Esophagus muscularis mucosa (tissue), 3 donors: ENCODE measurements at regions not wholly inside any gene's neighbourhood (a gene's known extent, or its start where the extent isn't known, plus 50 kb on each side); places are given as distances from the start of the nearest gene placed in this dataset.

Experiments
- CTCF ChIP-seq, 3 experiments: fragments of 200-600 bp in 2 of 3; fragments of 450-650 bp in 1 of 3; sonication (generic) in 2 of 3; IDR thresholded peaks; one replicate each; pipeline ENCODE4 v1.5.1; 2017 to 2019; ENCODE audit warnings: antibody characterized with exemption in 3 of 3, mild to moderate bottlenecking in 2 of 3, moderate library complexity in 1 of 3
- POLR2A ChIP-seq: fragments of 450-650 bp; IDR thresholded peaks from one replicate; pipeline ENCODE4 v1.6.1; 2017; ENCODE audit warnings: antibody characterized with exemption, moderate library complexity, mild to moderate bottlenecking, low read depth
- POLR2AphosphoS5 ChIP-seq, 2 donors: sonication (generic); formaldehyde crosslinking; IDR thresholded peaks; one replicate each; pipeline ENCODE4 v1.6.1; 2017; ENCODE audit warnings: antibody characterized with exemption in 2 of 2

DNA sequence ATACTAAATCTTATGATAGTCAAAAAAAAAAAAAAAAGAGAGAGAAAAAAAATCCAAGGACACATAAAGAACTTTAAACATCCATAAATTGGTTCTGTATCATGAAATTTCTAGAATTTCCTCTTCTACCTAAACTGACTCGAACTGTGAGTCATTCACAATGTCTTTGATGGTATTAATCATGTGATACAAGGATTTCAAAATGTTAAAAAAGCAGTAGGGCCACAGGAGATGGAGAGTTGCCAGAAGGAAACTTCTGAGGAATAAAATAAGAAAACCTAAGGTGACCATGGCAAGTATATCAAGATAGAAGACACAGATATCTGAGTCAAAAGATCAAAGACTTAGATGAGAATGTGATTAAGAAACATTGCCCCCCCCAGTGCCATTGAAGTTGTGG is 1320.9 kb upstream of the FLRT2 start:
- TF ChIP-seq CTCF (IDR thresholded peaks at IDR 0.05) (no peak), POLR2AphosphoS5 (IDR thresholded peaks at IDR 0.05) (no peak), POLR2A (no peak)
